Epidermal melanocyte (primary cell): ENCODE measurements at regions not wholly inside any gene's neighbourhood (a gene's known extent, or its start where the extent isn't known, plus 50 kb on each side); places are given as distances from the start of the nearest gene placed in this dataset.
A peak's percentile ranks its signal among the peaks of the same experiment; 100 is the strongest.
"Not testable (repeated sequence)": the region's sequence is repeated elsewhere in the genome, so short reads cannot be mapped to it uniquely, and the experiment has no call there.

Experiments
- DNase-seq: peaks from one replicate; pipeline ENCODE4 v3.0.0; 2011; ENCODE audit warnings: low spot score; ENCODE audit not compliant: insufficient read length

- DNase-seq, result no peak
These were observed 165.9 kb upstream of the ARHGAP5 start for GRCh38 chr14:31911160-31911559.

- no peak for DNase-seq
These were observed 163.7 kb upstream of the ARHGAP5 start for GRCh38 chr14:31913370-31913769.

DNA sequence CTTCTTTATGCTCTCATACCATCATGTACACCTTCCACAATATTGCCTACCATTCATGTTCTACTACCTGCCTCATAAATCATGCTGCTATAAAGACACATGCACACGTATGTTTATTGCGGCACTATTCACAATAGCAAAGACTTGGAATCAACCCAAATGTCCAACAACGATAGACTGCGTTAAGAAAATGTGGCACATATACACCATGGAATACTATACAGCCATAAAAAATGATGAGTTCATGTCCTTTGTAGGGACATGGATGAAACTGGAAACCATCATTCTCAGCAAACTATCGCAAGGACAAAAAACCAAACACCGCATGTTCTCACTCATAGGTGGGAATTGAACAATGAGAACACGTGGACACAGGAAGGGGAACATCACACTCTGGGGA lies 158.8 kb upstream of the ARHGAP5 start:
- not testable (repeated sequence) for DNase-seq

DNA sequence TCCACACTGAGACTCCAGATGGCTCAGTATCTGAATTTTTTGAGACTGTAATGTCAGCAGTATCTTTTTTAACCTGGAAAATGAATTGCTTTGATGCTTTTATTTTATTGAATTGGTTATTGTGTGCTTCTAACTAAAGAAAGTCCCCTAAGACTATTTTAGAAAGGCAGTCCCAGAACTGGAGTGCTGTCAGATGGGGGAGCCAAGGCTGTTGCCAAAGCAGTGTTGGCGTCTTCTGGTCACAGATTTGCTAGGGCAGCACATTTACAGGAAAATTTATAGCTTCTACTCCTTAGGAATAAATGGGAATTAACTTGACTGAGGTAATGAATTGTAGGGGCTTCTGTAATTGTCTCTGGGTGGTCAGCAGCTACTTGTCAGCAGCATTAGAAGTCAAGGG lies 157.1 kb upstream of the ARHGAP5 start:
- DNase-seq, result no peak

DNA sequence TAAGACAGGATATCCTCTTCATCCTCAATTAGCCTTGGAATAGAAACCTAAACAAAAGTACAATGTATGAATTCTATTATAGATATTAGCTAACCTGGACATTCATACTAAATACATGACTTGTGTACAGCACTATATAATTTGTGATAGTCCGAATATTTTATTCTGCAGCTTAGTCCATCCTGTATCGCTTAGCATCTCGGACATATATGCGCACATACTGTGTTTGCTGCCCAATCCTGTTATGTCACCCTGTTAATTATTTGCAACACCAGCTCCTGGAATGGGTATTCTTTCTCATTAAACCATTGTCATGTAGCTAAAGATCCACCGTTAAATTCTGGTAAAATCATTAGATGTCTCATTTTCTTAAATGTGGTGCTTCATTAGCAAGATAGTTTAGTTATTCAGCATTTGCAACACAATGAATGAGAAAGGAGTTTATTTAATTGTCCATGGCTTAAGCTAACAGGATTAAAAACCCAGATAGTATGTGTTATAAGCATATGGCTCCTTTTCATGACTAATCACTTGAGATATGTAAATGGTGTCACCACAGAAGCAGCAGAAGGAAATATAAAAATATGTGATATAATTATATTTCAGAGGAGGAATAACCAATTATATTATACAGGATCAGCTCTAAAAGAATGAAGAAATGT lies 156.0 kb upstream of the ARHGAP5 start:
- DNase-seq, result no peak

DNA sequence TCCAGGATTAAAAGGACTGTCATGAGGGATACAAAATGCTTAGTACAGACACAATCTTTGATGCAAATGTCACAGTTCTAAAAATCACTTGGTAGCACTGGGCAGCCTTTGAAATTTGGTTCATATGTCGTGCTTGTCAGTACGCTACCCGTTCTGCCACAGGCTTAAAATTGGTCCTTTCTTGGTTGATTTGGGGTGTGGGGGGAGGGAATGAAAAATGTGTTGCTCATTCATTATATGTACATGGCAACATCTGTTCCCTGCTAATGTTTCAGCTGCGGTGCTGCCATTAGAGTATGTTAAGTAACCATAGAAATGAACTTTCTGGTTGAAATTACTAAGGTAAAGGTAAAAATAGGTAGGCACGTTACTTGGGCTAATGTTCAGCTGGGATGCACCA lies 155.4 kb upstream of the ARHGAP5 start:
- no peak for DNase-seq

DNA sequence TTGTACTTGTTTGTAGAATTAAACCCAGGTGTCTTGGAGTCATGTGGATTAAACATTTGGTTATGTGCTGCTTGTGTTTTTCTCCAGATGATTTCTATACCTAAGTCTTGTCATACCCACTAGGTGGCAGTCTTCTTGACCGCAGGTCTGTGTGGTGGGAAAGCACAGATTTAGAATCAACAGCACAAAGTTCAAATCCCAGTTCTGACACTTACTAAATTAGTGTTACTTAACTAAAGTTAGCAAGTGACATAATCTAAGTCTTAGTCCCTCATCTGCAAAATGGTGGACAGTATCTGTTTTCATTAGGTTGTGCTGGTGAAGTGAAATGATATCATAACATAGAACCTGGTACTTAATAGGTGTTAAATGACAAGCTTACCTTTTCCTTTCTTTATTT lies 151.0 kb upstream of the ARHGAP5 start:
- DNase-seq, result no peak

DNA sequence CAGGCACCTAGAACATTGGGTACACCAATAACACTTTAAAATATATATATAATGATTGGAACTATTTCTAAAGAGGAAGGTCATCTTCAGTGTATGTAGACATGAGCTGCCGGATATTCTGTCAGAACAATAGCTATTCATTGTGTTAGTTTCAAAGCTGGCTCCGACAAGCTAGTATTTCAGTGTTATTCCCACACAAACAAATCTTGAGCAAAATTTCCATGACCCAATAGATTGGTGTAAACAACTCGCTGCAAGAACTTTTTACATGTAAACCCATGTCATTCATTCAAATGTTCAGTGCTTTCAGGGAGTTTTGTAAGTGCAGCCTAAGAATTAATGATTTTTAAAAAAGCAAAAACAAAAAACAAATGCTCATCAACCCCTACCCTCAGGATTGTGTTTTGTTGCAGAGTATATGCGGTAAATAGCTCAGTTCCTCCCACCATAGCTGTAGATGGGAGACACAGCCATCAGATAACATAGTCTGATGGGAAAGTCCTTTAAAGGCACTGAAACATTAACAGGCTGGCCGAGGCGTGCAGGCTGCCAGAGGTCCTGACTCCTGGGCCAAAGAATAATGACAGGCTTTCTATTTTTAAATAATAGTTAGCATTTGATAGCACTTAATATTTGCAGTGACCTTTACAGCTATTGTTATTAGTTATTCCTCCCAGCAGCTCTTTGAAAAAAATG lies 150.3 kb upstream of the ARHGAP5 start:
- no peak for DNase-seq

DNA sequence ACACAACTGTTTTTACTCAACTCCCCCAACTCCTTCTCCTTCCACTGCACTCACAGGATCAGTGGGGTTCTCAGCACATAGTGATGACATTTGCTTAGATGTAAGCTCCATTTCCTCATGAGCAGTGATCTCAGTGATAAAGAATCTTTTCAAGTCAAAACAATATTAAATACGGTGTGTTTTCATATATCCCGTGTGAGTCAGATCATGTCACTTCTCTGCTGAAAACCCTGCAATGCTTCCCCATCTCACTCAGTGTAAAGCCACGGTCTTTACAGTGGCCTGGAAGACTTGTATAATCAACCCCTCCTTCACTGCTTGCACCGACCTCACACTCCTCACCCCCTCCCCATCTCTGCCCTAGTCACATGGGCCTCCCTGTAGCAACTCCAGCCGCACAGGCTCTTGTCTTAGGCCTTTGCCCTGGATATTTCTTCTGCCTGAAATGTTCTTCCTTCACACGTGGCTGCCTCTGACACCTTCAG lies 149.7 kb upstream of the ARHGAP5 start:
- peak; percentile 33 for DNase-seq

DNA sequence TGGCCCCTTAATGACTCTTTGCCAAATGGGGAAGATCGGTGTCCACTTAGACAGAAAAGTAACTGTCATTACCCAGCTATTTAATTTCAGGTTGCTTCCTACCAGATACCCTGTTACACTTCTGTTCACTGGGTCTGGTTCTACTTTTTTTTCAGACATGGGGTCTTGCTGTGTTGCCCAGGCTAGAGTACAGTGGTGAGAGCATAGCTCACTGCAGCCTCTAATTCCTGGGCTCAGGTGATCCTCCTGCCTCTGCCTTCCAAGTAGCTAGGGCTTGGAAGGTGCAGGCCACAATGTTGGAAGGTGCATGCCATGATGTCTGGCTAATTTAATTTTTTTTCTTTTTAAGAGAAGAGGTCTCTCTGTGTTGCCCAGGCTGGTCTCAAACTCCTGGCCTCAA lies 147.0 kb upstream of the ARHGAP5 start:
- DNase-seq, result no peak

DNA sequence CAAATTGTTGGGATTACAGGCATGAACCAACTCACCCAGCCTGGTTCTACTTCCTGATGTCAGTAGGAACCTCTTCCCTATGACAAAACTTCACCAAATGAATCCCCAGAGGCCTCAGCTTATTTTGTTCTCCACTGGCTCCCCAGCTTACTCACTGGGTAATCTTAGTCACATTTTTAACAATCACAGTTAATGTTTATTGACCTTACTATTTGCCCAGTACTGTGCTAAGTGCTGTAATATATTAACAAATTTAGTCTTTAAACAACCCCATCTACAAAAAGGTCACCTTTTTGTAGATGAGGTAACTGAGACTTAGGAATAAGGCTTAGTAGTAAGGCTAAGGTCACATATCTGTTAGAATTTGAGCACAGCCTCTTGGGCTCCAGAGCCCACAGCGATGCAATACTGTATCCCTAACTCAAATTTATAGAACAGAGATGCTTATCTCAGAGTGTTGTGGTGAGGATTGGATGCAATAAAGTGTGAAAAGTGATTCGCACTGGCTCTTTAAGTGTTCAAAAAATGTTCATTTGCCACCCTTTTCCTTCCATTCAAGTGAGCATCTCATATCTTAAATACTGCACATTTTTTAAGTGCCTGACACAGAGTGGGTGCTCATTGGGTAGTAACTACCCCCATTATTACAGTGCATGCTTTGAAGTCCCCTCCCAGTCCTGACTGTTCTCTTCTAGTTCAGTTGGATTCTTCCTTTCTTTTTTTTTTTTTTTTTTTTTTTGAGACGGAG lies 146.4 kb upstream of the ARHGAP5 start:
- no peak for DNase-seq

DNA sequence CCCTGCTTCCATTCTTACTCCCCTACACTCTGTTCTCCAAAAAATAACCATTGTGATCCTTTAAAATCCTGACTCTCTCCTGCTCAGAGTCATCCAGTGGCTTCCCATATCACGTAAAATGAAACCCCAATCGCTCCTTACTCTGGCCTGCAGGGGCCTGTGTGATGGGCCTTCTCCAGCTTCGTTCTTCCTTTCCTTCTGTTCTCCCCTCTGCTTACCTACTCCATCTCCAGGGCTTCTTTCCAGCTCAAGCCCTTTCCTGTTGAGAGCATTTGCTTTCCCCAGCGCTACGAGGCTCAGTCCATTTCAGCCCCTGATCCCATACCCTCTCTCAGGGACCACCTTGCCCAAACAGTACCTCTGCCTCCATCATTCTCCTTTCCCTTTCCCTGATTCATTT lies 144.4 kb upstream of the ARHGAP5 start:
- no peak for DNase-seq

- DNase-seq, result no peak
These were observed 143.4 kb upstream of the ARHGAP5 start for GRCh38 chr14:31933716-31934115.

DNA sequence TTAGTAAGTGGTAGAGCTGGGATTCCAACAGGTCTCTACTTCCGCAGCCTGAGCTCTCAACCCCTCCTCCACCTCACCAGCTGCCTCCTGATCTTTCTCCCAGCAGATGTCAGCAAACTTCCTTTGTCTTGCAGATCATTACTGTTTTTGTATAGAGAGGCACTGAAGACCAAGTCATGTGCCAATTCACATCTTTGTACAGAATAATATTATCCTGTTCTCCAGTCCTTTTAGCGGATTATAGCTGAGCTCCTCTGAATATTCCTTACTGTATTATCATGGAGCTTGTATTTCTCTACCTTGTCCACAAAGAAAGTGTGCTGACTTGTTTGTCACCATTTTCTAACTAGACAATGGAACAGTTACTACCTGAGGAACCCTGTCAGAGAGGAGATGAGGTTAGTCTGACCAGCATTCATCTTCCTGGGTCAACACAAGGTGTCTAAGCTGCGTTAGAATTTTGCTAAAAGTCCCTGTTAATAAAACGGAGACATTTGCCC lies 142.3 kb upstream of the ARHGAP5 start:
- no peak for DNase-seq

DNA sequence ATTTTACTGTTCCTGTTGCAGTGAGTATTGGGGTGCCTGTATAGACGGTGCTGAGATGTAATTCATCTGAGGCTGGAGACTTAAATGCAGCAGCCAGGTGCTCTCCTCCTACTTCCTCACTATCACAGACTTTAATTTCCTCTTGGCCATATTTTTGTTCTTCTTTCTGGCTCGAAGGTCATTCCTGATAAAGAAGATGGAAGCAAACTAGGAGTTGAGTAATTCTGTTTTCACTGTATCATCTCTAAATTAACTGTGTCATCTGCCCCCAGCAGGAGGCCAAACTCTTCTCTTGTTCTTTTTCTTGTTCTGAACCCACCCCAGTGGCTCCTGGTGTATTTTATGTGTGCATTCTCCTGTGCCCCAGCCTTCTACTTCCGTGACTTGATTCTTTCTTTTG lies 141.7 kb upstream of the ARHGAP5 start:
- DNase-seq, result no peak

DNA sequence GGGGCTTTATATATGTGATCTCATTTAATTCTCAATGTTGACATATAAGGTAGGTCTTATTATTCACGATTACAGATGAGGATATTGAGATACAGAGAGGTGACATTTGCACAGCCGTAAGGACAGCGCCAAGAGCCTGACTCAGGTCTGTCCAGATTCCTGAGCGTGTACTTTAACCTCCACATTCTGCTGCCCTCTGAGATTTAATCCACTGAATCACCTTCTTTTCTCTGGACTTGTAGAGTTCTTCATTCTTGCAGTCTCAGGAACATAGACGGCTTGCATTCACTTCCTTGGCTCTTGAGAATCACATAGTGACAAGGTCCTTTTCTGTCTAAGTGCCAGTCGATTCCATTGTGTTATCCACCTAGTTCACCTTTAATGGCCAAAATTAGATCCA lies 141.0 kb upstream of the ARHGAP5 start:
- no peak for DNase-seq

- no peak for DNase-seq
These were observed 139.3 kb upstream of the ARHGAP5 start for GRCh38 chr14:31937730-31938346.

- no peak for DNase-seq
These were observed 137.2 kb upstream of the ARHGAP5 start for GRCh38 chr14:31939934-31940333.

DNA sequence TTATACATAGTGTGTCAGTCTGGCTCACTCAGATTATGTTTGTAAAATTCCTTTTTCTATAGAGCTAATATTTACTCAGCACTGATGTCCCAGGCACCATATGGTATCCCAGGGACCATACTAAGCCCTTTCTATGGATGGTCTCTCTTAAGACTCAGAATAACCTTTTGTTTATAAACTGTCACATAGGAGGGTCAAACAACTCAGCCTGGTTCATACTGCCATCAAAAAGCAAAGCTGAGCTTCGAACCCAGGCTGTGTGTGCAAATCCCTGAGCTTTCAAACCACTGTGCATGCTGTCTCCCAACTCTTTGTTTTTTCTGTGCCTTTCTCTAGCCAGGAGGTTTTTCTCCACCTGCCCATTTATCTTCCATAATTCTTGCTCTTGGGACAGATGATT lies 135.6 kb upstream of the ARHGAP5 start:
- no peak for DNase-seq

GRCh38 chr14:31942166-31942841 lies 134.8 kb upstream of the ARHGAP5 start:
- no peak for DNase-seq

DNA sequence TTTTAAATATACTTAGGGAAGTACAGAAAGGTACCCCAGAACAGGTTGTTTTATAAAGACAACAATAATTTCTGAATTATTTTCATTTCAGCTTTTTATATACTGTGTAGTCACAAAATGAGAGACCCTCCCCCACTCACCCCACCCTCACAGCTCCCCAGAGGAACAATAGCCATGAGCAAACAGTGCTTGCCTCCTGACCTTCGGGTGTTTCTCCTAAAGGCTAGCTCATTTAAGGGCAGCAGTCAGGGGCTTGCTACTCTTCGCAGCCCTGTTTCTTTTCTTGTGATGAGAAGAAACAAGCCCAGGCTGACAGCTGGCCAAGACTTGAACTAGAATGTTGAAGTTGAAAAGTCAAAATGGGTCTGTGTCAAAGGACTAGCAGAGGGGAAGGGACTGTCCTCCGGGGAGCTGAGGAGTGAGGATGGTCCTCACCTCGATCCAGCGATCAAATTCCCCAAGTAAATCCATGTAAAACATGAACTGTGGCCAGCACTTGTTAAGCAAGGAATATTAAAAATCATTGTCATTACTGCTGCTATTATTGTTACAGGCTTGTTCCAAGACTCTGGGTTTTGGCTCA lies 133.8 kb upstream of the ARHGAP5 start:
- DNase-seq, result no peak
